ENCODE measurements at regions not wholly inside any gene's neighbourhood (a gene's known extent, or its start where the extent isn't known, plus 50 kb on each side); places are given as distances from the start of the nearest gene placed in this dataset.
"Not testable (repeated sequence)": the region's sequence is repeated elsewhere in the genome, so short reads cannot be mapped to it uniquely, and the experiment has no call there.

DNA sequence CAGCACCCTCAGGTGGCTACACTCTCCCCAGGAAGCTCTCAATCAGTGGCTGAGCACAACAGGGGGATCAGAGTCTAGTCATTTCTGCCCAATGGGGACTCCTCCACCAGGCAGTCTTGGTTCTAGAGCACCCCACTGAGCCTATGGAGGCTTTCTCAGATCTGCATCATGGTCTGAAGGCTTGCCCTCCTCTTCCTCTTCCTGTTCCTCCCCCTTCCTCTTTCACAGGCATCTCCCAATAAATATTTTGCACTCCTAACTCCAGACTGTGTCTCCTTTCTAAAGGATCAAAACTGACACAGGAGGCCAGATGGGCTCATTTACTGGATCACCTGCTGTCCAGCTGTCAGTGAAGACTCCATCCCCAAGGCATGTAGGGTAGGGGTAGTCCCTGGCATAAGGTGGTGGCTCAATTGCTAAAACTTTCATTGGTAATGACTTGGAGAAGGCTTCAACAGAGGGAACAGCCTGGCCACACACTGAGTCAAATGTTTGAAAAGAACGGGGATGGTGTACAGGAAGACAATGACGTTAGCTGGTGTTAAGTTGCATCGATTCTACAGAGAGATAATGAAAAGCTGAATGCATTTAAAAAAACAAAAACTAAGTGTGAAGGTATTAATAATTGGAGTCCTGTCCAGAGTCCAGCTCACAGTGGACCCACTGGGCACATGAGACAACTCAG, 84.2 kb upstream of the SLC2A1 start:
- no peak for DNase-seq (ENCODE audit: low read depth in 2 of 2)

DNA sequence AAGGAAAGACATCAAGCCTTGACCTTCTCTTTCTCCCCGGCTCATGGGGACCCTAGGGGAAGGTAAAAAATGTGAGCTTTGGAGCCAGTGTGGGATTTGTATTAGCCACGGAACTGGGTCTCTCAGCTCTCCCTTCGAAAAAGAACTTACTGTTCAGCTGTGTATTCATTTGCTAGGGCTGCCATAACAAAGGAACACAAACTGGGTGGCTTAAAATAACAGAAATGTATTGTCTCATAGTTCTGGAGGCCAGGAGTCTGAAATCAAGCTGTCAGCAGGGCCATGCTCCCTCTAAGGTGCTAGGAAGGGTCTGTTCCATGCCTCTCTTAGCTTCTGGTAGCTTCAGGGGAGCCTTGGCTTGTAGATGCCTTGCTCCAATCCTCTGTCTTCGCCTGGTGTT, 83.5 kb upstream of the SLC2A1 start:
- no peak for DNase-seq (ENCODE audit: low read depth in 2 of 2)

DNA sequence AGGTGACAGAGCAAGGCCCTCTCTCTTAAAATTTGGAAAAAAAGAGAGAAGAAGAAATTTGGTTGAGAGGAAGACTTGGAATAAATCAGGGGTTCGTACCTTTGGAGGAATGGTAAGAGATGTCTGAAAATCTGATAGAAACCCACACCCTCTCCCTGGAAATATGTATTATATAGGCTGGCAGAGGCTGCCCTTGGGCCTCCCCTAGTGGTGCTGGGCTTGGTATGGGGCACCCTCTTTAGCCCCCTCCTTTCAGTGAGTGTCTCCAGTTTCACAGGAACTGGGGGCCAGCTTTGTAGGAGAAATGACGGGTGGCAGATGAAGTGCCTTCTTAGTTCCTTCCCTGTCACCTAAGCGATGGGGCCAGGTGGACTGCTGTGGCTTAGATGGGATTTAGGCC, 82.9 kb upstream of the SLC2A1 start:
- no peak for DNase-seq (ENCODE audit: low read depth in 2 of 2)

DNA sequence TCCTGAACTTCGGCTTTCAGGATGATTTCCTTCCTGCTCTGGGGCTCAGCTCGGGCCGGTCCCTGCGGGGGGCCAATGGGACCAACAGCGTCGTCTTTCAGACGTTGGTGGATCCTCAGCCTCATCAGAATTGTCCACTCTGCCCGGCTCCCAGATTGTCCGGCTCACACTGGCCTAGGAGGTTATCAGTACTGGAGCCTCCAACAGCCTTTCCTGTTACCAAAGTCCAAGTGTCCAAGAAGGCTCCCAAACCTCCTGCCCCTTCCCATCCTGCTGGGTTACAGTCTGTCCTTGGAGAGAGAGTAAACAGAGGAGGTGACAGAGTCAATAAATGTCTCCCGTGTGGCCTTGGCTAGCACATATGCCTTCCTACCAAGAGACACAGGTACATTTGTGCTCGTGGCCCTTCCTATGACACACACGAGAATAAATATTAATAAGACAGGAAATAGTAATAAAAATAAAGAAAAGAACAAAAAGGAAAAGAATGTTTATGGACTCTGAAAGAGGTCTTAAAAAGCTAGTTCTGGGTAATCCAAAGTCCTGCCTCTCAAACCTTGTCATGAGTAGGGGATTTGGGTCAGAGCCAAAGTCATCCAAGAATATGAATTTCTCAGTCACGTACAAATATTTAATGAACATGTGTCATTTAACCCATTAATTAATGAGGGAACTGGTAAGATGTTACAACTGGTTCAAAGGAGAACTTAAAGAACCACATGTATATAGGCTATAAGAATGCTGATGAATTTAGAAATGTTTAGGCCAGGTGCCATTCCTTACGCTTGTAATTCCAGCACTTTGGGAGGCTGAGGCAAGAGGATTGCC, 80.8 kb upstream of the SLC2A1 start:
- no peak for DNase-seq (ENCODE audit: low read depth in 2 of 2)

DNA sequence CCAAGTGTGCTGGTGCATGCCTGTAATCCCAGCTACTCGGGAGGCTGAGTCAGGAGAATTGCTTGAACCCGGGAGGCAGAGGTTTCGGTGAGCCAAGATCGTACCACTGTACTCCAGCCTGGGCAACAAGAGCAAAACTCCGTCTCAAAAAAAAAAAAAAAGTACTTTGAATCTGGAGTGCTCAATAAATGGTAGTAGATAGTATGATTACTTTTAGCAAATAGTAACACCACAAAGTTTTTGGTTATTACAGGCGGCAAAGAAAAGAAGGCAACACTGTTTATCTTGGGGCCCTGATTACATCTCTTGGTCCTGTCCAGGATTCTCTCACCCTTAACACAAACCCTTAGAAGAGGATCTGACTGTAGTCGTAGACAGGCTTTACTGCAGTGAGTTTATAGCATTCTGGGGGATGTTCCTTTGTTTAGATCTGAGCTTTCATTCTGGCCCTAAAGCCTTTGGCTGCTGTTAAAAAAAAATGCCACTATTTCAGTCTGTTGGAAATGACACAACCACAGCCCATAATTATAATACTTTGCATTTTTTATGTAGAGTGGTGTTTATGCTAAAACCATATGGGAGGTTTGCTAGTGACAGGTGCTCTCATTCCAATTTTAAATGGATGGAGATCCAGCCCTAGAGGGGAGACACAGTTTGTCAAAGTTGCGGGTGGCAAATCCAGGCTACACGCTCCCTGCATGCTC, 79.7 kb upstream of the SLC2A1 start:
- no peak for DNase-seq (ENCODE audit: low read depth in 2 of 2)

DNA sequence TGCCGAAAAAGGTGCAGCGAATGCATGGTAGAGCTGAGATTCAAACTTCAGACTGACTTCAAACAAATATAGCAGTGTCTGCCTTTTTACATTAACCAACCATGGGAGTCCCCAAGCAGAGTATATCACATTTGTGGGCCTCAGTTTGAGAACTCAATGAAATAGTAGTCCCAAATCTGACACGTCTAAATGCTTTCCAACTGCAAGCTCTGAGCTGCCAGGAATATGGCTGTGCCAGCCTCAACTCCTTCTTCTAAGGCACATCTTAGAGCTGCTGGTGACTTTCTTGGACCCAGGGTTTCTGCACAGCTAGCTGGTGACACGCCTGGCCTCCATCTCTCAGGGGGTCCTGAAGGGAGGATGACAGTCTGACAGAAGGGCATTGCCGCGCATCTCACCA, 78.8 kb upstream of the SLC2A1 start:
- DNase-seq (ENCODE audit: low read depth in 2 of 2): no peak

DNA sequence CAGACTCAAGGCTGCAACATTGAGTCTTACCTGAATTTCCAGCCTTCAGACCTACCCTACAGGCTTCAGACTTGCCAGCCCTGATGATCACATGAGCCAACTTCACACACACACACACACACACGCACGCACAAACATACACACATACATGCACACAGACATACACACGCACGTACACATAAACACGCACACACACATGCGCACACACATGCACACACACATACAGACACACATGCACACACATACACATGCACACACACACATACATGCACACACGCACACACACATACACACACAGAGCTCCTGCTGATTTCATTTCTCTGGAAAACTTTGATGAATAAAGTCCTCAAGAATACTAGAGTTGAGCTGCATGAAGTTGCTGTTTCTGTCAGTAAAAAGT, 78.3 kb upstream of the SLC2A1 start:
- no peak for DNase-seq (ENCODE audit: low read depth in 2 of 2)

DNA sequence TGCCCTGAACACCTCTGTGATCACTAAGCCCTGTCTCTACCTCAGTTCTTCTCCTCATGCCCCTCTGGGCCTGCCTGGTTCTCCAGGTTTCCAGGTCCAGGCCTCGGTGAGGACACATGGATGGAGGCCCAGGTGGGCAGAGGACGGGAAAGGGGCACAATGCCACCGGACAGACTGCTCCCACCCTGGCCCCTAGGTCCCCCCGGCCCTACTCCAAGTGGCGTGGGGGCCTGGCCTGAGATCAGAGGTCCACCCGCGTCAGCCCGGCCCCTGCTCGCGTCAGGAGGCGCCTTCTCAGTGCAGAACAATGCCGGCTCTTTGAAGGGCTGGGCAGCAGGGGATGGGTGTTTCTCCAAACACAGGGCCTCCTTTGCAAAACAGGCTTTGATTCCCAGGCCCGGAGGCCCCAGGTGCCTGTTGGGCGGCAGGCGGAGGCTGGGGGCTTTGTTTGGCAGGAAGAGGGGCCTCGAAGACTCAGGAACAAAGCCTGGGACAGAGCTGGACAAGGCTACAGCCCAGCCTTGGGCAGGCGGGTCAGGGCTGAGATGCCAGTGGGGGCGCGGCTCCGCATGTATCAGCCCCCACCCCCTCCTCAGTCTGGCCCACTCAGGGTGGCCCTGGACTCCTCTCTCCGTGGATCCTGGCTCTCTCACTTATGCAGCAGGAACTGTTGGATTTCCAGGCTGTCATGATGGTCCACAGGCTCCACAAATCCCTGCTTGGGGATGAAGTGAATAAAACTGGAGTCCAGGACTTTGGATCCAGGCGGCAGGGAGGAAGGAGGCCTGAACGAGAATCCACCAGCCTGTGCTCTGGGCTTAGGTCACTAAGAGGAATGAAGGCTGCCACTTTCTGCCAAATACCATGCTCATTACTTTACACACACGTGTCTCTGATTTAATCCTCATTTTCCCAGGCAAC, 77.4 kb upstream of the SLC2A1 start:
- no peak for DNase-seq (ENCODE audit: low read depth in 2 of 2)

DNA sequence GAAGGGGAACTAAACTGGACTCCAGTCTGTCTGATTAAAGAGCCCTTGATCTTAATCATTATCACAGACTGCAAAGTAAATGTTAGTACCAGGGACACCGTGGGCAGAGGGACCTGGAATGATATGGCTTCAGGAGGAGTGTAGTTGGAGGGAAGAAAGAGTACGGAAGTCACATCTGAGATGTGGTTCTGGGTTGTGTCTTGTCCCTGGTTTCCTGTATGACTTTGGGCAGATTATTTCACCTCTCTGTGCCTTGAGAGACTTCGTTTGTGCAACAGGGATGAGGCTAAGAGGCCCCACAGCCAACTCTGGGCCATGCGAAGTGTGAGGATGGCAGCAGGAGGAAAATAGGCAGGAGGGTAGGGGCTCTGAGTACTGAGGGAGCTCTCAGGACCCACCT, 76.1 kb upstream of the SLC2A1 start:
- DNase-seq (ENCODE audit: low read depth in 2 of 2): no peak

DNA sequence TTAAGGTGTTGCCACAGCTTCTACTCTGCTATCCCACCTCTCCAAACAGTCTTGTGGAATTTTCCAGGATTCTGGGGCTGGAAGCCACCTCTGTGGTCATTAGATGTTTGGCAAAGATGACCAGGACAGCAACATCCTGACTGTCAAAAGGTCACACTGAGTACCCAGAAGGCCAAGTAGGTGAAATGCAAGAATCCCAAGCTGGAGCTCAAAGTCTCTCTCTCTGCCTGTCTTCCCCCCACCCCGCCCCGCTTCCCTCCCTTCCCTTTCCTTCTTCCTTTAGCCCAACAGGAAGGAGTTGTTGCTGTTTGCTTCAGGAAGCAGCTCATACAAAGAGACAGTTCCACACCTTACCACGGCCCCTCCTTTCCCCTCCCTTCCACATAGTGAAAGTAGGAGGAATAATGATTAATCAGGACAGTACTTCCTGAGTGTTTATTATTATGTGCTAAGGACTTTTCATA, 75.6 kb upstream of the SLC2A1 start:
- DNase-seq (ENCODE audit: low read depth in 2 of 2): no peak

DNA sequence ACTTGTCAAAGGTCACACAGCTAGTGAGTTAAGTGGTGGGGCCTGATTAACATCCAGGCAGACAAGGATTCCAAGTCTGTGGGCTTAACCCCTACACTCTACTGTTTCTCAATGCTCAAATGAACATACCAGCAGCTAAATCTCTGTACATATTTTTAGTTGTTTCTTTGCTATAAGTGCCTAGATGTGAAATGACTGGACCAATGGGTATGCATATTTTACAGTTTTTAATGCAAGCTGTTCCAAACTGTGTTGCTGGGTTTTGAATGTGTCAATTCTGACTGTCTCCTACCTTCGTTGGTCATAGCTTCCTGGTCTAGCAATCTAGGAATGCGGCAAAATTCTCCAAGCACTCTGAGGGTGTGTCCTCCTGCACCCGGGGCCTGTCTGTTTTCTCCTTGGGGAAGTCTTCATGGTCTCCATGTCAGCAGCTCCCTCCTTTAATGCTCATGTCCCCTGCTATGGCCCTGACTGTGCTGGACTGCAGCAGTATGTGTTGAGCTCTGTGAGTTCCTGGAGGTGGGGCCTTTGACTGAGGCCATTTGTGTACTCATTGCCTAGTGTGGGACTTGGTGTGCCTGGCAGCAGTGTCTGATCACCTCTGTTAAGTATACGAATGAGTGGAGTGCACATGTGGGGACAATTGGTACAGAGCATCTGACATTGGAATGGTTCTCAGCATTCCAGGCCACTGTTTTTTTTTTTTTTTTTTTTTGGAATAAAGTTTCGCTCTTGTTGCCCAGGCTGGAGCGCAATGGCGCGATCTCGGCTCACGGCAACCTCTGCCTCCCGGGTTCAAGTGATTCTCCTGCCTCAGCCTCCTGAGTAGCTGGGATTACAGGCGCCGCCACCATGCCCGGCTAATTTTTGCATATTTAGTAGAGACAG, 72.9 kb upstream of the SLC2A1 start:
- DNase-seq (ENCODE audit: low read depth in 2 of 2): no peak

DNA sequence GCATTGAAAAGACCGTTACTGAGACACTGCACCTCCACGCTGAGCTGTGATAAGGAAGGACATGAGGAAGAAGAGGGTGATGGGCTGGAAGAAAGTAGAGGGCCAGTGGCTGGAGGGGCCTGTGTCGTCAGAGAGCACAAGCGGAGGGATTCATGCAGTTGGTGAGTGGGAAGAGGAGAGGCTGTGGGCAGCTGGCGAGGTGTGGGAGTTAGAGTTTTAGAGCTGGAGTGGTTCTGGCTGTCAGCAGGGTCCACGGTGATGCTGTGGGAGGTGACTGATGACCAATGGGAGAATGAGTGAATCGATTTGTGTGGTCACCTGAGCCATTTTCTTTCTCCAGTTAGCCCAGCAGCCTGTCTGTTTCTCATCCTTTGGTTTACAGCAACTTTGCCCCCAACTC, 66.2 kb upstream of the SLC2A1 start:
- DNase-seq (ENCODE audit: low read depth in 2 of 2): no peak

DNA sequence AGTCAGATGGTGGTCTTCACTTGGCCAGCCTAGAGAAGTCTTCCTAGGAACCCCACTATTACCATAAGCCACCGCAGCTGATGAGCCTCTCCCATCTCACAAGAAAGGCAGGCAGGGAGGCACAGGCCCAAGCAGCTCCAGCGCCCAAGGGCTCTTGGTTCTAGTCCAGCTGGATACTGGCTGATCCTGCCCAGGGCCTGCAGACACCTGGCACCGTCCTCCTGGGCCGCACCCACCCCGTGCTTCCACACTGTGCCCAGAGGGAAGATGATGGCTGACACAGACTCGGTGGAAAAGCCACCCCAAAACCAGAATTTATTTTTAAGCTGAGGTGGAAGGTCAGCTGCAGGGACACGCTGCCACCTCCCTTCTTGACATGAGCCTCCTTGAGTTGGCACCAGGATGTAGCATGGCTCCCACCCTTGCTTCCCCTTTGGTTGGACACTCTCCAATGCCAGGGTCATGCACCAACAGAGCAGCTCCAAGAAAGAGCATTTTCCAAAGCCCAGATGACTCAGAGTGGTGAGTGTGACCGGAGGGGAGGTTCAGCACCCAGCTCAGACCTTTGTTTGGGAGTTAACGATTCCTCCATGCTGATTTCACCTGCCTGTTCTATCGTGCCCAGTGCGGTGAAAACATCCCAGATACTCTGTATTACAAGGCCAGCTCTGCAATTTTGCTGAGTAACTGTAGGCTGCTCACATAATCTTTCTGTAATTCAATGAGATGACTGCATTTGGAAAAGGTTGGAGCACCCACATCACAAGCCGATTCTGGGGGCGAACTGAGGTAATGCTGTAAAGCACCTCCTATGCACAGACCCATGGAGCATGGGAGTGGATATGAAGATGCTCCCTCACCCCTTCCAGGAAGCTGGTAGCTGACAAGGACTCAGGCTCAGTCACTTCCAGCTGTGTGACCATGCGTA, 63.1 kb upstream of the SLC2A1 start:
- no peak for DNase-seq (ENCODE audit: low read depth in 2 of 2)

DNA sequence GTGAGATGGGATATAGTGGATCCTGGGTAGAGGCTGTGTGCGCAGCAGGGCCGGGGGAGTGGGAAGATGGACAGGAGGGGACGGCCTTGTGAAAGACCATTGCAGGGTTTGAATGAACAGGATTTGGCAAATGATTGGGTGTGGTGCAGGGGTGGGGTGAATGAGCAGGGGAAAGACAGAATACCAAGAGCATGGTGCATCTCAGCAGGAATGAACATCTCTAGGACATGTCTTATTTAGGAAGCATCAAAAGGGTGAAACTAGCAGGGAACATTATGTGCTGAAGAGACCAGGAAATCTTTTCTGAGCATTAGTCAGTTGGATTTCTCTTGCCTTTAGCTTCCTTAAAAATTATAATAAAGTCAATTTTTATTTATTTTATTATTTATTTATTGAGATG, 60.6 kb upstream of the SLC2A1 start:
- no peak for DNase-seq (ENCODE audit: low read depth in 2 of 2)

DNA sequence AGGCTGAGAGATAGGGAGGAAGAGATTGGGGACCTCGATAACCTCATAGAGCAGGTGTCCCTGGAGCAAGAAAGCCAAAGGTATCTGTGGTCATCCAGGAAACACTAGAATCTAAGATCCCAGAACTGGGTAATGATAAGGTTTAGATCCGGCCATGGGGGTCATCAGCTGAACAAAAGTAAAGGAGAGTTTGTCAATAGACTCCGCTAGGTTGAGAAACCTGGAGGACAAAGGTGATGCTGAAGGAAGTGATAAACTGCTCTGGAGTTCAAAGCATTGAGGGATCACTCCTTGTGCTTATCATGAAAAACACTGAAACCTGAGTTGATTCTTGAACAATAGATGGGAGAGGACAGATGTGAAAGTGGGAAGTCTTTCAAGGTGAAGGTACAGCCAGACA, 59.5 kb upstream of the SLC2A1 start:
- DNase-seq (ENCODE audit: low read depth in 2 of 2): no peak

DNA sequence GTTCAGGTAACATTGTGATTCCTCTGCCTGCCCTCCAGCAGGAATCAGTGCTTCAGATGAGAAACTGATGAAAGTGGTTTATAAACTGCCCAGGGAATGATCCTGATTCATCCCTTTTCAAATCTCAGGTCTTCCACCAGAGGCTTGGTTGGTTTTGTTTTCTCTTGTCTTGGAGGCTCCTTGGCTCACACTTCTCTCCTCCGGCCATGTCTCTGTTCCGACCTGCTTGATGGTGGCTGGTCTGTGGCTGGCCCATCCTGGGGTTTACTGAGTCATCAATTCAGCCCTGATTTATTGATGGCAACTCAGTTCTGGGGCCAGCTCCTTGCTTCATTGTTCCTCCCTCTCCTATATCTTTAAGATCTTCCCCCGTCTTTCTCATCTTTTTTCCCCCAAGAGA, 56.6 kb upstream of the SLC2A1 start:
- DNase-seq (ENCODE audit: low read depth in 2 of 2): no peak

DNA sequence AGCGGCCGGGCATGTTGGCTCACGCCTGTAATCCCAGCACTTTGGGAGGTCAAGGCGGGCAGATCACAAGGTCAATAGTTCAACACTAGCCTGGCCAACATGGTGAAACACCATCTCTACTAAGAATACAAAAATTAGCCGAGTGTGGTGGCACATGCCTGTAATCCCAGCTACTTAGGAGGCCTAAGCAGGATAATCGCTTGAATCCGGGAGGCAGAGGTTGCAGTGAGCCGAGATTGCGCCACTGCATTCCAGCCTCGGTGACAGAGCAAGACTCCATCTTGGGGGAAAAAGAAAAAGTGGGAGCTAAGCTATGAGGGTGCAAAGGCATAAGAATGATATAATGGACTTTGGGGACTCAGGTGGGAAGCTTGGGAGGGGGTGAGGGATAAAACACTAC, 55.9 kb upstream of the SLC2A1 start:
- not testable (repeated sequence) for DNase-seq (ENCODE audit: low read depth in 2 of 2)

DNA sequence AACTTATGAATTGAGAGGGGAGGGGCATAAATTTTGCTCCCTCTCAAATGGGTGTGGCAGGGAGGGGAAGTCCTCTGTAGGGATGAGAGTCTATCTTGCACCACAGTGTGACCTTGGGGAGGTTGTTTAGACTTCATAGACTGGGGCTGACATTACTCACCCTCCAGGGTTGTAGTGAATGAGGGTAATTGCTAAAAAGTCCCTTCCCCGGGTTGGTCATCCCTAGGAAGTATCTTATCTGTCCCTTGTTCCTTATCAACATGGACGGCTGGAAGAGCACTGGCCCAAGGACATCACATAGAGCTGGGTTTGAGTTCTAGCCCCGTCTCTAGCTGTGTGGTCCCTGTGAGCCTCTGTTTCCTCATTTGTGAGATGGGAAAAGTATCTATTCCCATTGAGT, 52.4 kb upstream of the SLC2A1 start:
- DNase-seq (ENCODE audit: low read depth in 2 of 2): no peak

DNA sequence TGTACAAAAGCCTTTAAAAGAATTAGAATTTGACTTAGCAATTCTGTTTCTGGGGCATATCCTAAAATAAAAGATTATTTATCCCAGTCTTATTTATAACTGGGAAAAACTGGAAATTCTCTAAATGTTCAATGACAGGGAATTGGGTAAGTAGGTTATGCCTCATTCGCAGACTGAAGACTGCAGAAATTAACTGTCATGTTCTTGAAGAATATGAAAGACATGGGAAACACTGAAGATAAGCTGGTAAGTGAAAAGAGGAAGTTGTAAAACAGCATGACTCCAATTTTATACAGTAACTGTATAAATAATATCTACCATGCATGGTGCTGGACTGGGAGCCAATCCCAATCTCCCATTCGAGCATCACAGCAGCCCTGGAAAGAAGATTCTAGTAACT, 50.6 kb upstream of the SLC2A1 start:
- DNase-seq (ENCODE audit: low read depth in 2 of 2): no peak
